Gastrocnemius medialis (tissue), 4 donors: ENCODE measurements at regions not wholly inside any gene's neighbourhood (a gene's known extent, or its start where the extent isn't known, plus 50 kb on each side); places are given as distances from the start of the nearest gene placed in this dataset.
"Not testable (repeated sequence)": the region's sequence is repeated elsewhere in the genome, so short reads cannot be mapped to it uniquely, and the experiment has no call there.

Experiments used
- CTCF ChIP-seq, 5 experiments: fragments of 450-650 bp in 3 of 5; fragments of 200-600 bp in 2 of 5; sonication (generic) in 2 of 5; IDR thresholded peaks in 4 of 5; conservative IDR thresholded peaks in 1 of 5; 1 replicate in 4 of 5; 2 replicates in 1 of 5; pipeline ENCODE4 v1.5.1; 2016 to 2019; ENCODE audit warnings: antibody characterized with exemption in 5 of 5, mild to moderate bottlenecking in 3 of 5, moderate library complexity in 3 of 5
- POLR2A ChIP-seq, 2 donors: fragments of 450-650 bp; IDR thresholded peaks; one replicate each; pipeline ENCODE4 v1.6.1; 2017; ENCODE audit warnings: antibody characterized with exemption in 2 of 2, mild to moderate bottlenecking in 2 of 2, moderate library complexity in 2 of 2

- not testable (repeated sequence) for TF ChIP-seq CTCF (IDR thresholded peaks at IDR 0.05 in 4 of 5, conservative IDR thresholded peaks at IDR 0.05 in 1 of 5); POLR2A (IDR thresholded peaks at IDR 0.05)
Measured at GRCh38 chr16:21363550-21364223, 85.6 kb upstream of the CRYM start.
